Endothelial cell (in vitro differentiated cells): ENCODE measurements at regions not wholly inside any gene's neighbourhood (a gene's known extent, or its start where the extent isn't known, plus 50 kb on each side); places are given as distances from the start of the nearest gene placed in this dataset.

ENCODE experiments used
- DNase-seq: peaks from one replicate; pipeline ENCODE4 v3.0.0; 2021; ENCODE audit warnings: low spot score
- H3K27ac Mint-ChIP-seq: one replicate; pipeline ENCODE4 v1.8.0; 2021; ENCODE audit warnings: mixed read lengths, inconsistent platforms; ENCODE audit not compliant: unreplicated experiment
- H3K27me3 Mint-ChIP-seq: one replicate; pipeline ENCODE4 v1.8.0; 2021; ENCODE audit warnings: mild to moderate bottlenecking, moderate library complexity, mixed read lengths, inconsistent platforms; ENCODE audit not compliant: unreplicated experiment
- H3K36me3 Mint-ChIP-seq: one replicate; pipeline ENCODE4 v1.8.0; 2021; ENCODE audit warnings: mild to moderate bottlenecking, low read depth, mixed read lengths, inconsistent platforms; ENCODE audit not compliant: unreplicated experiment
- H3K4me1 Mint-ChIP-seq: one replicate; pipeline ENCODE4 v1.8.0; 2021; ENCODE audit warnings: mild to moderate bottlenecking, mixed read lengths, inconsistent platforms; ENCODE audit not compliant: unreplicated experiment
- H3K4me3 Mint-ChIP-seq: one replicate; pipeline ENCODE4 v1.8.0; 2021; ENCODE audit warnings: mild to moderate bottlenecking, mixed read lengths, inconsistent platforms; ENCODE audit not compliant: unreplicated experiment
- H3K9me3 Mint-ChIP-seq: one replicate; pipeline ENCODE4 v1.8.0; 2021; ENCODE audit warnings: mixed read lengths, inconsistent platforms; ENCODE audit not compliant: unreplicated experiment
- CTCF ChIP-seq: fragments of 200-600 bp; sonication (generic); IDR thresholded peaks from one replicate; pipeline ENCODE4 v1.5.0; 2021; ENCODE audit warnings: antibody characterized with exemption; ENCODE audit not compliant: unreplicated experiment

GRCh38 chr5:108617467-108618435, 129.9 kb upstream of the FER start:
- no peak for DNase-seq
- H3K4me1 Mint-ChIP-seq = no peaks in the 10 kb centered on the region
- no peaks in the 10 kb centered on the region for H3K36me3 Mint-ChIP-seq
- H3K27ac Mint-ChIP-seq = no peak overlapping the region
- H3K9me3 Mint-ChIP-seq = peaks cover 1% of the 10 kb centered on the region
- no peak overlapping the region for H3K4me3 Mint-ChIP-seq
- H3K27me3 Mint-ChIP-seq = peaks cover 1% of the 10 kb centered on the region
- TF ChIP-seq CTCF = no peak

- Mint-ChIP-seq H3K4me1 (no peaks in the 10 kb centered on the region), H3K27me3 (peaks cover 1% of the 10 kb centered on the region), H3K4me3 (no peak overlapping the region), H3K27ac (no peak overlapping the region), H3K9me3 (peaks cover 8% of the 10 kb centered on the region), H3K36me3 (no peaks in the 10 kb centered on the region)
- TF ChIP-seq CTCF = no peak
- DNase-seq = no peak
These were observed 132.5 kb upstream of the FER start for GRCh38 chr5:108615216-108615615.

GRCh38 chr5:108607421-108607820, 140.3 kb upstream of the FER start:
- no peaks in the 10 kb centered on the region for H3K27me3 Mint-ChIP-seq
- no peak overlapping the region for H3K4me3 Mint-ChIP-seq
- no peaks in the 10 kb centered on the region for H3K36me3 Mint-ChIP-seq
- H3K27ac Mint-ChIP-seq = no peak overlapping the region
- H3K4me1 Mint-ChIP-seq = no peaks in the 10 kb centered on the region
- peaks cover 4% of the 10 kb centered on the region for H3K9me3 Mint-ChIP-seq
- no peak for DNase-seq
- TF ChIP-seq CTCF = no peak

GRCh38 chr5:108606185-108606584, 141.5 kb upstream of the FER start:
- Mint-ChIP-seq H3K36me3 (no peaks in the 10 kb centered on the region), H3K4me1 (no peaks in the 10 kb centered on the region), H3K4me3 (no peak overlapping the region), H3K27me3 (no peaks in the 10 kb centered on the region), H3K9me3 (no peaks in the 10 kb centered on the region), H3K27ac (no peak overlapping the region)
- TF ChIP-seq CTCF = no peak
- no peak for DNase-seq

GRCh38 chr5:108602830-108603229, 144.9 kb upstream of the FER start:
- no peak for DNase-seq
- Mint-ChIP-seq H3K4me3 (no peak overlapping the region), H3K27me3 (no peaks in the 10 kb centered on the region), H3K27ac (no peak overlapping the region), H3K4me1 (no peaks in the 10 kb centered on the region), H3K9me3 (no peaks in the 10 kb centered on the region), H3K36me3 (no peaks in the 10 kb centered on the region)
- TF ChIP-seq CTCF = no peak
